CD4-positive, alpha-beta T cell treated with Interleukin-6 for 4 hours (primary cell): ENCODE measurements at regions not wholly inside any gene's neighbourhood (a gene's known extent, or its start where the extent isn't known, plus 50 kb on each side); places are given as distances from the start of the nearest gene placed in this dataset.

Experiments
- DNase-seq: peaks from one replicate; pipeline ENCODE4 v3.0.0-alpha.2; 2020; ENCODE audit warnings: mixed read lengths

DNA sequence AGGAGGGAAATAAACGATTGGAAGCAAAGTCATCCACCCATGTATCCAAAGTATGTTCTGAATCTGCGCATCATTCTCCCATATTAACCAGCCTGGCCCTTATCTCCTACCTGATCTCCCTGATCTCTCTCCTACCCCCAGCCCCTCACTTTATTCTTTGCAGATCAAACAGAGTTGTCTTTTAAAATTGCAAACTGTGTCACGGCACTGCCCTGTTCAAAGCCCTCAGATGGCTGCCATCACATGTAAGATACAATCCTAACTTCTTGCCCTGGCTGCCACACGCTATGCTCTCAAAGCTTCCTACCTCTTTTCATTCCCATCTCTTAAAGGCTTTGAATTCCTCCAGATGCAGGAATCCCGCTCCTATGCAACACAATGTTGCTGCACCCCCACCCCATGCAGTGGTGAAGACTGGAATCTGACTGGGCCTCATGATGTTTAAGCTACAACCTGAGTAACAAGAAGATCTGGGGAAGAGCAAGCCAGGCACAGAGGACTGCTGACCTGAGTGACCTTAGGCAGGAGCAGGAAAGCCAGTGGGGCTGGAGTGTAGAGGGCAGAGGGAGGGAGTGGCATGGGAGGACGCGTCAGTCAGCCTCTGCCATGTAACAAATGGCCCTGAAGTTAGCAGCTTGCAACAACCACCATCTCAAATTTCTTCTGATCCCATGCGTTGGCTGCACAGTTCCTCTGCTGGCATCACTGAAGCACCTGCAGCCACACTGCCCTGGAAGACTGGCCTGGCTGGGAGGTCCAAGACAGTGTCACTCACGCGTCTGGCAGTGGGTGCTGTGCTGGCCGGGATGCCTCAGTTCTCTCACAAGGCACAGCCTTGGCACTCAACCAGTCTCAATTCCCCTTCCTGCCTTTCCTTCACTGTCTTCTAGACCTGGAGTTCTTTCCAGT, 382.8 kb downstream of the BCL11B start:
- no peak for DNase-seq

- DNase-seq: no peak
Measured at GRCh38 chr14:98889836-98890185, 382.2 kb downstream of the BCL11B start.

- DNase-seq: no peak
Measured at GRCh38 chr14:98890556-98891340, 381.2 kb downstream of the BCL11B start.

GRCh38 chr14:98893675-98894074, 378.3 kb downstream of the BCL11B start:
- DNase-seq: no peak

GRCh38 chr14:98894600-98894999, 377.4 kb downstream of the BCL11B start:
- DNase-seq: no peak

- DNase-seq: no peak
Measured at GRCh38 chr14:98896449-98896848, 375.5 kb downstream of the BCL11B start.

DNA sequence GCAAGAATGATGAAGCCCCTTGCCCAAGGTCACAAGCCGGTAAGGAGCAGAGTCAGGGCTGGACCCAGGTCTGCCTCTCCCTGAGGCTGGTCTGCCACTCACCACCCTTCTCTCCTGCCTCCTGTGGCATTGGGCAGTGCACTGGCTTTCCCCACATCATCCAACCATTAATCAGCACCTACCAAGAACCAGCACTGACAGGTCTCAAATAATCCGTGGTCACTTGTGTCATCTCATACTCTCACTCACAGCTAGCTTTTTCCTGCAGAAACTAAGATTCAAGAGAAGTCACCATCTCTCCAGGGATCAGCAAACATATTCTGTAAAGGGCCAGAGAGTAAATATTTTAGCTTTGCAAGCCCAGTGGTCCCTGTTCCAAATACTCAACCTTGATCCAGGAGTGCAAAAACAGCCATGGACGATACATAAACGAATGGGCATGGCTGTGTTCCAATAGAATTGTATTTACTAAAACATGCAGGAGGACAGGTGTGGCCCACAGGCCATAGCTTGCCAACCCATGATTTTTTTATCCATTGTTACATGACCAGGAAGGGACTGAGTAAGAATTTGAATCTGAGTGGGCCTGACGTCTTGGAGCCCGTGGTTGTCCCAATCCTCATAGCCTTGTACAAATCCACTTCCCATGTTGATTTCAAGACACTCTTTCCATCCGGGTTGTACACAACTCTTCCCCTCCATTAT, 374.2 kb downstream of the BCL11B start:
- DNase-seq: no peak

- no peak for DNase-seq
Measured at GRCh38 chr14:98899441-98899840, 372.6 kb downstream of the BCL11B start.

DNA sequence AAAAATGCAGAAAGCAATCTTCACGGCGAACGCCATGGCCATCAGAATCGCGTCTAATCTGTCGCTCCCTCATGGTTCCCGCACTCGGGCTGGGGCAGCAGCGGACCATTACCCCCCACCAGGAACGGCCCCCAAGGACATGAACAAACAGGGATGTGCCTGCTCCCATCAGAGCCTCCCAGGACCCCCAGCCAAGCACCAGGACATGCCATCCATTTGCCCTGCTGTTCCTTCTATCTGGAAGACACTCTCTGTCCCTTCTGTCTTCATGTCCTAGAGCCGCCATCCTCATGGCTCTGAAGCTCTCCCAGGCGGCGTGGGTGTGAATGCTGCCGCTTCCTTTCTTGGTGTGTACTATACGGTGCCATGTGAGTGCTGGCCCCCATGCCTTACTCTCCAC, 371.8 kb downstream of the BCL11B start:
- no peak for DNase-seq

DNA sequence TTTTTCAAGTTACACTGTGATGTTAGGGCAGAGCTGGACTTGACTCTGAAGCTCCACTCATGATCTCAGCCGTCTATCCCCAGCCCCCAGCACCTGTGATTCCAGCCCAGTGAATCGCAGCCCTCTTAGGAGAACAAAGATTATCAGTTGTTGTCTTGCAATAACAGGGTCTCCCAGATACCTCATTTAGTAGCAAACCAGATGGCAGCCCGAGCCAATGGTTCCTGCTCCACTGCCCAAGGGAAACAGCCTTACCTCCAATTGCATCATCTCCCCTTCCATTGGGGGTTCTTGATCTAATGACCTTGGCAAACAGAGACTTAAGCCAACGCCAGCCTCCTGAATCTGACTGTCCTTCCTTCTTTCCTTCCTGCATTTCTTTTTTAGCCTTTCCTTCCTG, 371.2 kb downstream of the BCL11B start:
- no peak for DNase-seq

GRCh38 chr14:98901511-98902205, 370.3 kb downstream of the BCL11B start:
- DNase-seq: no peak

- DNase-seq: no peak
Measured at GRCh38 chr14:98903371-98903770, 368.6 kb downstream of the BCL11B start.

DNA sequence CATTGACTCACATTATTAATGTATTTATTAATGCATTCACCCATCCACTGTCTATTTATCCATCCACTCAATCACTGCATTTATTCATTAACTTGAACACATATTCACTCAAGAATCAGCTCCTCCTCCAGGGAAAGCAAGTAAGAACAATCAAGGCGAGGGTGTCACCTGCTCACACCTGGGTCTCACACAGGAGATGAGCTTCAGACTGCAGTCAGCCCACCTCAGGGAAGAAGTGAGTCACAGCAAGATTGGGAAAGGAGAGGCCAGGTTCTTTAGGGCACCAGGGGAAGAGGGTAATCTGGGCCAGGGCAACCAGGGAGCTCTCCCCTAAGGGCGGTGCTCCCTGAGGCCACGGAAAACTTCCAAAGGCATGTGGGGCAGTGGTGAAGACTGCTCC, 367.3 kb downstream of the BCL11B start:
- DNase-seq: no peak

- DNase-seq: no peak
Measured at GRCh38 chr14:98906123-98906995, 365.6 kb downstream of the BCL11B start.

GRCh38 chr14:98907271-98907670, 364.7 kb downstream of the BCL11B start:
- no peak for DNase-seq

DNA sequence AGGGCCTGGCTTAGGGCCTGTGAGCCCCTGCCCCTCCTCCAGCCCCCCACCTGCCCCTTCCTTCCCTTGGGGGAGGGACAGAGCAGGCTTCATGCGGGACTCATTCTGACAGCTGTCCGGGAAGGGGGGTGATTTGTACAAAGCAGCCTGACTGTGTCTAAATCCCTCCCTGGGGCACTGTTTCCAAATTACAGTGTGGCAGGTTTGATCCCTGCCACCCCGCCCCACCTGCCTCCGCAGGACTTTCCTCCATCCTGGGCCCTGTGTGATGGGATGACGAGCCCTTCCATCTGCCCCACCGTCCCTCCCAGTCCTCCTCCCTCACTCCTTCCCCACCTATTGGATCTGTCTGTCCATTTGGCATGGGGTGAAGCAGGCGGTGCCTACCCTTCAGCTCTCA, 363.9 kb downstream of the BCL11B start:
- DNase-seq: no peak

GRCh38 chr14:98909251-98909944, 362.6 kb downstream of the BCL11B start:
- no peak for DNase-seq

GRCh38 chr14:98910061-98910460, 361.9 kb downstream of the BCL11B start:
- DNase-seq: no peak

DNA sequence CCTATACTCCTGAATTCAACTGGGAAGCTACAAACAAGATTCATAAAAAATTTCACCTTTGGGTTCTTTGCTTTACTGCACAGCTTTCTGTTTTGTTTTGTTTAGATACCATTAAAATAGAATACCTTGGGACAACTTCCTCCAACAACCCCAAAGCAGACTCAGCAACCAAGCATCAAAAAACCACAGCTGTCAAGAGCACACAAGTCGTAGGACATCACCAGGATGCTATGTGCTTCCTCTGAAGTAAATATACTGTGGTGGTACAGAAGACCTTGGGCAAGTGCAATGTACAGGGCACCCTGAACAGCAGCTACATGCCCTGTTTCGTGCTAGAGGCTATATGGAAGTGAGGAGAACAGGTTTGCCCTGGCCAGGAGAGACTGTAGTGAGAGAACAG, 359.3 kb downstream of the BCL11B start:
- peak; percentile 37 for DNase-seq

- no peak for DNase-seq
Measured at GRCh38 chr14:98913967-98914650, 357.9 kb downstream of the BCL11B start.

- no peak for DNase-seq
Measured at GRCh38 chr14:98914942-98915341, 357.1 kb downstream of the BCL11B start.
